Erythroblast (primary cell): ENCODE measurements at regions not wholly inside any gene's neighbourhood (a gene's known extent, or its start where the extent isn't known, plus 50 kb on each side); places are given as distances from the start of the nearest gene placed in this dataset.

ENCODE experiments used
- GATA1 ChIP-seq: IDR thresholded peaks from 2 replicates; pipeline ENCODE4 v1.6.1; 2011; ENCODE audit warnings: low read depth, mild to moderate bottlenecking, control low read depth, low read length, moderate library complexity
- POLR2A ChIP-seq: IDR thresholded peaks from 2 replicates; pipeline ENCODE4 v1.6.1; 2011; ENCODE audit warnings: mild to moderate bottlenecking, low read length

DNA sequence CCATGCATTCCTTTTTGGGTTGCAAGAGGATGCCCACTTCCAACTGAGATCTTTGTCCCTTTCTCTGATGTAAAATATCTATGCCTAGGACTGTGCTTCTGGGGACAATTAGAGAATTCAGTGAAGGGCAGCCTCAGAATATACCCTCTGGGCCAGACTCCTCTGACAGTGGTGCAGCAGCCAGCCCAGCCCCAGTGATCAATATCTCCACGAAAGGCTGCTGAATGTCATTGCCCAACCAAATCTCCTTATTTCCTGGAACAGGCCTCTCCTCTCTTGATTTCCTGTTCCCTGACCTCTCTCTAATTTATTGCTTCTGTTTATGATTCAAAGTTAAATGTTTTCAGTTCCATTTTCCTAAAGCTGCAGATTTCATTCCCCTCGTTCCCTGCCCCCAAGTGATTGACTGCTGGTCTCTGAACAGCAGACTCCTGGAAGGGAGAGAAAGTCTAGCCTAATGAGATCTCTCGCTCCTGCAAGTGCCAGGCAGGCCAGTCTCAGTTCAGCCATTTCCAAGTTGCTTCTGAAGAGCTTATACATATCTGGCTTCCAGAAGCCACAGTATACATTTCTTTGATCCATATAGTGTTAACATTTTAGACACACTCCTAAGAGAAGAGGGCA is 104.4 kb upstream of the SALL1 start:
- TF ChIP-seq POLR2A = no peak
- no peak for TF ChIP-seq GATA1
